Neural cell (in vitro differentiated cells): ENCODE measurements at regions not wholly inside any gene's neighbourhood (a gene's known extent, or its start where the extent isn't known, plus 50 kb on each side); places are given as distances from the start of the nearest gene placed in this dataset.

Source experiments
- POLR2AphosphoS5 ChIP-seq: IDR thresholded peaks from 2 replicates; pipeline ENCODE4 v1.6.1; 2012
- TF ChIP-seq, protein P1 (sequence below): fragments of 450-650 bp; IDR thresholded peaks from 2 replicates; pipeline ENCODE4 v1.5.1; 2014; ENCODE audit warnings: antibody characterized with exemption, mild to moderate bottlenecking, moderate library complexity; ENCODE audit not compliant: poor library complexity, severe bottlenecking

DNA sequence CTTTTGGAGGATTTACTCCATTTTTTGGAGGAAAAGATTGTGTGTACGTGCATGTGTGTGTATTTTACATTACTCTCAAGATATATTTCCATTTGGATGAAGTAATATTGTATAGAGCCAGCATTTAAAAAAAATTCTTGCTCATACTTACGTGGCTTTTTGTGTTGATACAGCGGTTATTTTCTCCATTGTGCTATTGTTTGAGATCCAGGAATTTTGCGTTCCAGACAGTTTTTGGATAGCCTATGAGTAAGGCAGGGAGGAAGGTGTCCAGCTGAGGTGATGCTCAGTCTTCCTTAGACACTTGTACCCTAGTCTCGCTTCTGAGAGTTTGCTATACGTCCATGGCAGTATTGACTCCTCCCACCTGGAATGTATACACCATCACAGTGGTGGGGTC is 92.2 kb upstream of the ARHGEF7 start:
- TF ChIP-seq, protein P1, sequence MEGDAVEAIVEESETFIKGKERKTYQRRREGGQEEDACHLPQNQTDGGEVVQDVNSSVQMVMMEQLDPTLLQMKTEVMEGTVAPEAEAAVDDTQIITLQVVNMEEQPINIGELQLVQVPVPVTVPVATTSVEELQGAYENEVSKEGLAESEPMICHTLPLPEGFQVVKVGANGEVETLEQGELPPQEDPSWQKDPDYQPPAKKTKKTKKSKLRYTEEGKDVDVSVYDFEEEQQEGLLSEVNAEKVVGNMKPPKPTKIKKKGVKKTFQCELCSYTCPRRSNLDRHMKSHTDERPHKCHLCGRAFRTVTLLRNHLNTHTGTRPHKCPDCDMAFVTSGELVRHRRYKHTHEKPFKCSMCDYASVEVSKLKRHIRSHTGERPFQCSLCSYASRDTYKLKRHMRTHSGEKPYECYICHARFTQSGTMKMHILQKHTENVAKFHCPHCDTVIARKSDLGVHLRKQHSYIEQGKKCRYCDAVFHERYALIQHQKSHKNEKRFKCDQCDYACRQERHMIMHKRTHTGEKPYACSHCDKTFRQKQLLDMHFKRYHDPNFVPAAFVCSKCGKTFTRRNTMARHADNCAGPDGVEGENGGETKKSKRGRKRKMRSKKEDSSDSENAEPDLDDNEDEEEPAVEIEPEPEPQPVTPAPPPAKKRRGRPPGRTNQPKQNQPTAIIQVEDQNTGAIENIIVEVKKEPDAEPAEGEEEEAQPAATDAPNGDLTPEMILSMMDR = no peak
- TF ChIP-seq POLR2AphosphoS5 = no peak
